ENCODE measurements at regions not wholly inside any gene's neighbourhood (a gene's known extent, or its start where the extent isn't known, plus 50 kb on each side); places are given as distances from the start of the nearest gene placed in this dataset.
"Not testable (repeated sequence)": the region's sequence is repeated elsewhere in the genome, so short reads cannot be mapped to it uniquely, and the experiment has no call there.

DNA sequence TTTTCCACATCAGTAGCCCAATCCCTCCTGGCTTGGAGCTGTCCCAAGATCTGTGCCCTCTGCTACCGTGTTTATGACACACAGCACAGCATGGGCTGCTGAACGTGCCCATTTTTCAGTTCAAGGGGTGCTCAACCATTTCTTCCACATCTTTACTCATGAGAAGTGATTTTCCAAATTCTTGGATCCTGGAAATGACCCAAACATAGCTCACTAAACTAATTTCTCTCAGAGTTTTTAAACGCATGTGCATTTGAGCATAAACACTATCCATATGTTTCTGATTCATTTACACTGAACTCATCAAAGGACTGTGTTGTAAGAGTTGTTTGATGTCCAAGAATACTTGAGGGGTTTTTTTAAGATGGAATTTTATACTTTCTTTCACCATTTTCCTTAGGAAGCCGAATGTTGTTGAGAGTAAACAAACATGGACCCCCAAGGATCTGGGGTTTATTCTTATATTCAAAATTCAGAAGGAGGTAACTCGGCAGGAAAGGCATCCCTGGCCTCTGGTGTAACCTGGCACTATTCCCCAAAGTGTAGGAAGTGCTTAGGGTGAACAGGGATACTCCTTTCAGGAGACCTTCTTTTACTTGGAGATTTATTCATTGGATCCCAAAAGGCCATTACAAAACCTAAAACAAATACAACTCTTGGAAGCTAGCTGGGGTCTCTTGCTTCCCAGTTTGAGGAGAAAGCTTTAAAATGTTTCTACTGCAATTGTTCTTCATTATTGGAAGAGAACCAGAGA is 215.0 kb downstream of the BMP4 start:
- DNase-seq = peak; percentile 45

DNA sequence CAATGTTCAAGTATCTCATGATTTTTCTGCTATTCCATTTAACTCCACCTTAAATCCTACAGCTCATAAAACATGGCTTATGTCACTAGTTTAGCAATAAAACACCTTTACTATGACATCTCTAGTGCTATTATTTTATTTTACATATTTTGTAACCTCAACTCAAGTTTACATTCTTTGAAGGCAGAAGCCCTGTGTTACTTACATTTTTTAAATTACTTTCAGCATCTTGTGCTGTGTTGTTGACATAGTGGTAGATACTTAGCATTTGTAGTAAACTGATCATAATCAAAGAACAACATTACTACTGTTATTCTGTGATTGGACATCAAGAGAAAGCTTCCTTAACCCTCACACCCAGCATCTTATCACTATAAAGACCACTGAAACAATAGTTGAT is 216.1 kb downstream of the BMP4 start:
- no peak for DNase-seq

DNA sequence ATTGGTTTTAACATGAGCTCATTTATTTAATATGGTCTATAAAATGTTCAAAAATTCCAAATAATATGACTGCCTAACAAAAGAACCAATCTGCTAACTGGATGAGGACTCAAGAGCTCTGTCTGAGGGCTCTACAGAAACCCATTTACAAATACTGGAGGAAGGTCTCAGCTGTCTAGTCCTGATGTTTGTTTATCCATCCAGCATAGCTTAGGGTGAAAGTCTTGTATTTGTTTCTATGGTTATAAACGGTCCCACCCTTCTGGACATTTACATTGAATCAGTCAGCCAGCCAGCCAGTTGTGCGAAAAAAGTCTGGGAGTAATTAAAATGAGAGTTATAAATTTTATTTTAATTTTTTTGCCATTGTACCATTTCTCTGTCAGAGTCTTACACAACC is 220.7 kb downstream of the BMP4 start:
- DNase-seq = no peak

DNA sequence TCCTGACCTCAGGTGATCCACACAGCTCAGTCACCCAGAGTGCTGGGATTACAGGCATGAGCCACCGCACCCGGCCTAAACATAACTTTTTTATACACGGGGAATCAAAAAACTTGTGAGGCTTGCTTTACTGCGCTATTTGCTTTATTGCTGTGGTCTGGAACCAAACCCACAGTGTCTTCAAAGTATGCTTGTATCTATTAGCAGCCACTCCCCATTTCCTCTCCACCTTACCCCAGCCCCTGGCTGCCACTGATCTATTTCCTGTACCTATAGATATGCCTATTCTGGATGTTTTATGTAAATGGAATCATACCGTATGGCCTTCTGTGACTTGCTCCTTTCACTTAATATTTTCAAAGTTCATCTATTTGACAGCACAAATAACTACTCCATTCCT is 233.4 kb downstream of the BMP4 start:
- no peak for DNase-seq

DNA sequence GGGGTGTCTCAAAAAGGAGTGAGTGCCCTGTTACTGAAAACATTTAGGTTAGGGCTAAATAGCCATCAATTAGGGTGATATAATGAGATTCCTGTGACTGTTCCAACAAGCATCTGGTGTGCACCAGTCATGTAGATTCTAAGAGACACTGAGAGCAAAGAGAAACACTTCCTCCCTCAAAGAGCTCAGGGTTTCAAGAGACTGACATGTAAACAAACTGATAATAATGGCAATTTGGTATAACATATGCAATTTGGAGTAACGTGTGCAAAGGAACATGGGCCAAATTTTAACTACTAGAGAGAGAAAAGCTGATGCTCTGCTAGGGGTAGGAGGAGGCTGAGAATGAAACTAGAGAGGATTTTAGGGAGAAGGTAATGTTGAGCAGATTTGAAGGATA is 237.1 kb downstream of the BMP4 start:
- DNase-seq = no peak

DNA sequence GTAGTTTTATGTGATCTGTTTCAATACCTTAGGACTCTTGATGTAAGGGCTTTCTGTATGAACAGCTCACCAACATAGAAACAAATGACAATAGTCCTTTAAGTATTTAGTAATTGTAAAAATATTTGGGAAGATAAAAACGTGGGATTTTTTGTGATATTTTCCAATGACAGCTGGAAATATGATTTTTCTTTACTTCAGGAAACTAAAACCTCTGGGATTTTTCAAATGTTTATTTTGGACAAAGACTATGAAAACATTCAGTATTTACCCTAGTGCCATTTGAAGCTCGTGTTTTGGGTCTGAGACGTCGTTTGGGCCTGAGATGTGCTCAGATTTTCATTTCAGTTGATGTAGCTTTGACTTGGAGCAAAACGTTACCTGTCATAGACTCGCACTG is 240.0 kb downstream of the BMP4 start:
- no peak for DNase-seq

DNA sequence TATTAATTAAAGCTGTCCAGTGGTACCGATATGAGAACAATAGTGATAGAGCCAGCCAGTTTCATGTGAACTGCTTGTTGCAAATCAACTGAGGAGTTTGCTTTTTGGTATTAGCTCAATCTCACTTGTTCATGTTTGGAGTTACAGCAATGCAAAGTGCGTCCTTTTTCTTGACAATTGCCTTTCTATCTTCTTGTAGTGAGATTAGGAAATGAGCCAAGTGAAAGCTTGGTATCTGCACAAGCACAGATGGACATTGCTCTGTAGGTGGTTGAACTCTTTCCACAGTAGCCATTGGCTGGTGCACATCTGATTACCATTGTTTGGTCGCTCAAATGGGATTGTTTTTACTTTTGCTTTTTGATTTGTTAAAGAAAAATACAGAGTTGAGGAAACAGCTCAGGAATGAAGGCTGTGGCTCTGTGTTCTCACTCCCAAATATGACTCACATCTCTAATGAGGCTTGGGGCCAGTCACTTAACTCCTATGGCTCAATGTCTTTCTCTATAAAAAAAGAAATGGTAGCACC is 241.4 kb downstream of the BMP4 start:
- peak; percentile 62 for DNase-seq

DNA sequence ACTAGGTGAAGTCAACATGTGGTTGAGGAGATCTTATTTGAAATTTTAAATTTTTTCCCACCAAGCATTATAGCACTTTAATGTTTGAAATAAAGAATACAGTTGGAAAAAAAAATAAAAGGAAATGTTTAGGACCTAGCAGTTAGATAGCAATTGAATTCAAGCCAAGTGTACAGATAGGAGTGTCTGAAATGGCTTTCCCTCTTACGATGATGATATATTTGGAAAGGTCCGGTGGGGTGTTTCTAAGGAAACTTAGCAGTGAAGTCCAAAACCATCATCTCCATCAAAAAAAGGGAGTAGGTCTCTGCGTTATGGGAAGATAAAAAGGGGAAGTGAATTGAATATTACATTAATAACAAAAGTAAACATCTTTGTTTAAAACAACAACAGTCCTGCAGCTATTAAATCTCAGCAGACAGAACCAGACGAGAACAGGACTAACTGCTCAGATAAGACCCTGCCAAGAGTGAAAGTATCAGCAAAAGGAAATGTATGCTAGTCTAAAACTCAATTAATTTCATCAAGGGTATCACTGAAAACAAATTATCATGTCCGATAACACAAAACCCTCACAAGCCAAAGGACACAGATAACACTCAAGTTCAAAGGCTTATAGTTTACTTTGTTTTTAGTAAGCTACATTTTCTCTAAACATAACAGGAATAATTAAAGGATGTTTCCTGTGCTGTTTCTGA is 242.0 kb downstream of the BMP4 start:
- no peak for DNase-seq

DNA sequence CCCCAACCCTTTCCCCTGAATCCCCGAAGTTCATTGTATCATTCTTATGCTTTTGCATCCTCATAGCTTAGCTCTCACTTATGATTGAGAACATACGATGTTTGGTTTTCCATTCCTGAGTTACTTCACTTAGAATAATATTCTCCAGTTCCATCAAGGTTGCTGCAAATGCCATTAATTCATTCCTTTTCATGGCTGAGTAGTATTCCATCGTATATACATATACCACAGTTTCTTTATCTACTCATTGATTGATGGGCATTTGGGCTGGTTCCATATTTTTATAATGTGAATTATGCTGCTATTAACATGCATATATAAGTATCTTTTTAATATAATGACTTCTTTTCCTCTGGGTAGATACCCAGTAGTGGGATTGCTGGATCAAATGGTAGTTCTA is 243.7 kb downstream of the BMP4 start:
- not testable (repeated sequence) for DNase-seq

DNA sequence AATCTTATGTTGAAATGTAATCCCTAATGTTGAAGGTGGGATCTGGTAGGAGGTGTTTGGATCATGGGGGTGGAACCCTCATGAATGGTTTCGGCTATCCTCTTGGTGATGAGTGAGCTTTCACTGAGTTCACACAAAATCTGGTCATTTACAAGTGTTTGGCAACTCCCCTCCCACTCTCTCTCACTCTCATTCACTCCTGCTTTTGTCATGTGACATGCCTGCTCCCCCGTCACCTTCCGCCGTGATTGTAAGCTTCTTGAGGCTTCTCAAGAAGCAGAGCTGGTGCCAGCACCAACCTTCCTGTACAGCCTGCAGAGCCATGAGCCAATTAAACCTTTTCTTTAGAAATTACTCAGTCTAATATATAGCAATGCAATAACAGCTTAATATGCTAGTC is 245.4 kb downstream of the BMP4 start:
- DNase-seq = no peak

DNA sequence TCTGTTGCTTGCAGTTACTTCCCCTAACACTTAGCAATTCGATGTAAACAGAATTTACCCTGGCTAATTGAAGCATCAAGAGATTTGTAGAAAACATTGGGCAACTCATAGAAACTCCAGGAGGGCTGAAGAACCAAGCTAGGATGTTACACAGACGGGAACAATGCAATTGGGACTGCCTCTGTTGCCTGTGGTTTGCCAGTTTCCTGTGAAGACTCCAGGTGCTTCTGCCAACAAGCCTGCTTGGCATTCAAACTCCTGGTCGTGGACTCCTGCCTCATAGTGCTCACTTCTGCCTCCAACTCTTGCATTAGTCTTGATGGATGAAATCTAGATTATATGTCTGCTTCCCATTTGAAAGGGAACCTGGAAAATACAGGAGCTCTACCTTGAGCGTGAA is 246.0 kb downstream of the BMP4 start:
- no peak for DNase-seq

DNA sequence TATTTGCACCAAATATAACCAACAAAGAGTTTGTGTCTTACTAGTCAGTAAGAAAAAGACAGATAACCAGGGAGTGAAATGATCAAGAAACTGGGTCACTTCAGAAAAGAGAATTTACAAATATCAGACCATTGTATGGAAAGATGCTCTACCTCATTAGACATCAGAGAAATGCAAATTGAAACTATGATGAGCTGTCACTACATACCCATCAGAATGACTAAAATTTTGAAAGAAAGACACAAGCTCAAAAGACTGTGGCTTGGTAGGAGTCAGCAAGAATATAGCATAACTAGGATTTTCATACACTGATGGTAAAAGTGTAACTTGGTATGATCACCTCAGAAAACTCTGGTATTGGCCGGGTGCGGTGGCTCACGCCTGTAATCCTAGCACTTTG is 247.2 kb downstream of the BMP4 start:
- no peak for DNase-seq

DNA sequence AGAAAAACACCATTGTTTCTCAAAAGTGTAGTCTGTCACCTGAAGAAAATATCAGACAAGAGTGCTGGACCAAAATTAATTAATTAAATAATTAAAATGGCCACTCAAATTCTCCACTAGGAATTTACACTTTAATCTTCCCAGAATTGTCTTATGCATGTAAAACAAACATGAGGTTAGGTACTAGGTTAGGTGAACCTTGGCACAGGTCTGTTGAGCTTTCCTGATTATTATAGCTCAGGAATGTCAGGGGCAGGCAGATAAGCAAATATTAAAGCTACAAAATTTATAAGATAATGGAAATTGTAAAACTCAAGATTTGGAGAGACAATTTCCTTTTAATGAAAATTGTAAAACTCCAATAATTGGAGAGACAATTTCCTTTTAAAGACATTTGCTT is 253.2 kb downstream of the BMP4 start:
- DNase-seq = no peak

DNA sequence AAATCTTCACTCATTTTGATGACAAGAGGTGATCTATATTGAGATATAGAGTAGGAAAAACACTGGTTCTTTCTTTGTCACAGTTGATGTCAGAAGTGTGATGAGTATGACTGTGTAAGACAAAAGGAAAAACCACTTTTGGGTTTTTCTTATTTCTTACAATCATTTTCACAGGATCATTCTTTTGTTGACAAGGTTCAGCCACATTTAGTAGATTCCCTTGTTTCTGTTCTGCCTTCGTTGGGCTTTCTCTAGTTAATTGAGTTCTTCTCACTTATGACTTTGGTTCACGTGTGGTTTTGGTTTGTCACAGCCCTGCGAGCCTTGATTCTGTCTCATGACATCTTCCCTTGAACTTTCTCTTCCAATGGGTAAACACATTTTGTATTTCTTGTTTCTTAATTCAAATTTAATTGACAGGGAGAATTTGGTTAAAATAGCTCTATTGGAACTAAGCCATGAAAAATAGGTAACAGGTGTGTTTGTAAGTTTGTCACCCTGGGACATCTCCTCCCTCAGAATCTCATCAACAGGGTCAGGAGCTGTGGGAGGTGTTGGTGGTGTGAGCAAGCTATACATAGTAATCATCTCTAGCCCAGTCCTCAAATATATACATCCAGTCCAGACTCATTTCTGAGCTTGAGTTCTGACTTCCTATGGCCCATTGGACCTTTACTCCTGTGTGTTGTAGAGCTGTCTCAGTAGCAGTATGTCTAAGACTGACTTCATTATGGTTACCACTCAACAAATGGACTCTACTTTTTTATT is 255.3 kb downstream of the BMP4 start:
- DNase-seq = no peak

DNA sequence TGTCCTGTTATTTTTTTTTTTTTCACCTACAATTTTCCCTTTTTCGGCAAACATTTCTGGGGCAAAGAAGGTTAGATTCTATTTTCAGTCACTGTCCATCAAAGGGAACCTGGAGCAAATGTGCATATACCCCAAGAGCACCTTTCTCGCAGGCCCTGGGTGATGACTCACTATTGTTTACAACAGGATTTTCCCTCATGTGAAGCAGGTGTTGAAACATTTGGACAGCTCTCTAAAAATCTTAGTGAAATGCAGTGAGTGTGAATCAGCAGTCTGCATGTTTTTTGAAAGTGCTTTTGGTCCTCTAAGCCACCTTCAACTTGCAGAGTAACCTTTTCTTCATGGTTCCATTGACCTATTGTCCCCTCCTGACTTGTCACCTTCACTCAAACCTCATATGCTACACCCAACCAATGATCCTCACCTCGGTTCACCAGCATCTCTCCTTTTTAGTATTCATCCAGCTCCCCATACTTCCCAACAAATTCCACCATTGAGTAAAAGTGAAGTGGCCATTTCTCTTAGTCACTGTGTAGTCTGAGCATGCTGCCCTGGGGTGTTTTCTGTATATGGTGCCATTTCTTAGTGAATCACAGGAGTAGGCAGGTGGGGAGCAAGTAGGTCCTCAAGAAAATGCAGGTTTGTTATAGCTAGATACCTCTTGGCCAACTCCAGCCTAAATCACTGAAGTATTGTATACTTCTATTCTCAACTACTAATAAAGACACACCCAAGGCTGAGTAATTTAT is 260.2 kb downstream of the BMP4 start:
- no peak for DNase-seq

DNA sequence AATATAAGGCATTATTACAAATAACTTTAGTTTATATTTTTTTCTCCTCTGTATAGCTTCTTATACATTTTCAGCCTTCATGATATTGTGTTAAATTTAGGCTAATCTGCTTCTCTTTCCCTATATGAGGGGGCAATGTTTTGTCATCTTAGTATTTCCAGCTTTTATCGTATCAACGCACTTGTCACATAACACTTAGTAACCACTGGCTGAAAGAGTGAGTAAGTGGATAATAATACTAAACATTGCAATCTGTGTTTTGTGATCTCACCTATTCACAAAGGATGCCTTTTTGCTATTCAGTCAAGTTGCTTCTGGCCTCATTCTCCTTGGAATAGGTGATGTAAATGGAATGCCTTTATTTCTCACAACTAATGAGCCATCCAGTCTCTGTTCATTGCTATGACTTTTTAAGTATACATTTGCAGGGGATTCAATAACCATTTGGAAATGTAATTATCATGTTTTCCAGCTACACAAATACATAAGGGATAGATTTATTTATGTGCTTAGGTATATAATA is 260.9 kb downstream of the BMP4 start:
- no peak for DNase-seq

DNA sequence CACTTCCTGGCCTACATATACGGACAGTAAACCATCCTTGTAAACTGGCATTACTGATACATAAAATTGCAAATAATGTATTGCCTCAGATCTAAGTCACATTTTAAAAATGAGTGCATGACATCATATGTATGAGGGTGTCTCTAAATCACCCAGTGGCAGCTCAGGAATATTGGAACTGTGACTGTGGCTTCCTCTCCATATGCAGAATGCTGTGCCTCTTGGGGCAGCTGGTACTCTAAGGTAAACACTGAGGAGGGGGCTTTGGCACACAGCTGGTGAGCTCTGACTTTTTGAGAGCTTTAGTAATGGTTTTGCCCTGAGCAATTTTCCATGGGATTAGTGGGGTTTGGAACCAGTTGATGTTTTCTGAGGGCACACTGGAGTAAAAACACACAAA is 263.7 kb downstream of the BMP4 start:
- no peak for DNase-seq

DNA sequence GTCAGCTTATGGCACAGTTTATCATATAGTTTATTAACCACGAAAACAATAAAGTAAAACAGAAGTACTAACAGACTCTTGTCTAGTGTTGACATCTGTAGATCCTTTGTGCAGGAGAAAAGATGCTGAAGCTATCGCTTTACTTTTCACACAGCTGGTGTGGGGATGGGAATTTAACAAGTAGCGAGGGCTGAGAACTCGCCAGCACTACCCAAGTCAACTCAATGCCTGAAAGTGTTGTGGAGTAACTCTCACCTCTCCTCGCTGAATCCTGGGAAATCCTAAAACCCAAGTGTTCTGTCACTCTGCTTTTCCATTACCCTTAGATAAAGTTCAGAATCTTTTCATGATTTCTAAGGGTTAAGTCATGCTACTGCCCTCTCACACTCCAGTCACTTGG is 264.2 kb downstream of the BMP4 start:
- no peak for DNase-seq

DNA sequence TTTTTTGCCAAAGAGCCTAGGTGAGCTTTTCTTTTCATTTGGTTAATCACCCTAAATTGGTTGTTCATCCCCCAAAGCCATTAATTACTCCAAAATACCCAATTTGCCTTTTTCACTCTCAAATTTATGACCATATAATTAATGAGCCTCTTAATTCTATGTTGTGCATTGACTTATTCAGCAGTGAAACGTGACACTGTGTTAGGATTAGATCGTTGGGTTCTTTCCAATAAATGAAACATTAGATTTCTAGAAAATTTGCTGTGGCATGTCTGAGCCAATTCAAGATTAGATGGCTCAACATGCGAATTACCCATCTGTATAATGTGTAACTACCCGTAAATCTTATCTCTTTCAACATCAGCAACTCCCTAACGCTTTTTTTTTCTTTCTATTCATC is 273.4 kb downstream of the BMP4 start:
- no peak for DNase-seq

DNA sequence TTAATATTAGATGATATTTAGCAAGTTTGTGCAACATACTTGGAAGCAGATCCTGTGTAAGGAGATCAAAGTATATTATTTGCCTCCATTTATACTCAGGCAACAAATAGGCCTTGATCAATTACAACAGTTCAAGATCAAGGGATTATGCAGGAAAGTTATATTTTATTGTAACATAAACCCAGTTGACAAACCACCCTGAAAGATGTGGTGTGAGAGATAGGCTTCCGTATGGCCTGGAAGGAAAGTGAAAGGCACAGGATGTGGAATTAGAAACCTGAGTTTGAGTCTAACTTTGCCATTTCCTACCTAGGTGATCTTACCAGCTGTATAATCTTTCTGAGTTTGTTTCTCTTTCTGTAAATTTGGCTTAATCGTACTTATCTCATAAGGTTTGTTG is 284.1 kb downstream of the BMP4 start:
- no peak for DNase-seq

DNA sequence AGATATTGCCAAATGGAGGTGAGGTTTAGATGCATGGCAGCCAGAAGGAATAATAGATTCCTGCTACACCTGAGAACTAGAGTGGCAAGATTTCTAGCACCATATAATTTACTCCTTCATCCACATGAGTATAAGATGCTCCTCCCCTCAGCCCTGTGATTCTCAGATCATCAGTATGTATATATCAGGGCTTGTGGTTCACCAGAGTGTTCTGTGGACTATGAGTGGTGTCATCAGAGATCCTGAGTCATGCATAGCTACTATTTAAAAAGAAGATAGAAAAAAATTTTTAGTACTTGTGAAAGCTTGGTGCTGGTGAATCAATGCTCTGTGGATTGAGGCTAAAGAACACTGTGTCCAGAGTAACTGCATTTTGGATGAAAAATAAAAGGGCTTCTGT is 285.9 kb downstream of the BMP4 start:
- DNase-seq = peak; percentile 89

DNA sequence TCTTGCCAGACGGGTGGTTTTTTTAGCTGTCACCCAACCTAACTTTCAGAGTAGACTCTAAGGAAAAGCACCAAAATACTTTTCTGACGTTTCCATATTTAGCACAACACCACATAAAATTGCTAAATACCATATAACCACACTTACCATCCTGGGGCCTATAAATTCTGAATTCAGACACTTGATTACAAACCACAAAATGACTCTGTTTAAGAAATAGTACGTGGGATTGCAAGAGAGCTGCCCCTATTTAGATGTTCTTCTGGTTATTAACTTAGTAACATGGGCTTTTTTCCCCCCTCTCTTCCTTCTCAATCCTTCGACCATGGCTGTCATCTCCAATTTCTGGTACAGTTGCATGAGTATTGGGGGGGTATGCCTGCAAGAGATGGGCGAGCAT is 287.7 kb downstream of the BMP4 start:
- DNase-seq = peak; percentile 72

DNA sequence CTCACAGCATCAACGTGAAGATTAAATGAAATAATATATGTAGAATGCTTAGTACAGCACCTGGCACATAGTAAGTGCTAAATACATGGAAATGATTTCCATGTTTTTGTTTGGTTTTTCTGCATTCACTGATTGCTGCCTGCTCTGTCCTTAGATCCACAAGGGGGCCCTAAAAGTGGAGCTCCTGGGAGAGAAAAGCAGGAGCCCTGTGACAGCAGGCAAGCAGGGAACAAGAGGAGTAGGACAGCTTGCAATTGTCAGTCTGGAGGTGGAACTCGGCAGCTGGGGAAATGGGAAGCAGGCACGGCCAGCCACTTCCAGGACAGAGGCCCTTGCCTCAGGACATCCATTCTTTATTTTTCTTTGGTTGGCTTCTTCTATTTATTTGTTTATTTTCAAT is 292.9 kb downstream of the BMP4 start:
- DNase-seq = peak; percentile 11

Measured in fibroblast of skin of right biceps (primary cell).